ENCODE measurements at regions not wholly inside any gene's neighbourhood (a gene's known extent, or its start where the extent isn't known, plus 50 kb on each side); places are given as distances from the start of the nearest gene placed in this dataset.

GRCh38 chr14:104283197-104284106, 145.1 kb downstream of the KIF26A start:
- TF ChIP-seq ZNF174 (CRISPR knock-in tag; IDR thresholded peaks at IDR 0.05) (no peak), TBP (optimal IDR thresholded peaks at IDR 0.05; ENCODE audit: low read depth, low read length) (no peak), ATF7 (IDR thresholded peaks at IDR 0.05) (no peak), TAF1 (IDR thresholded peaks at IDR 0.05; ENCODE audit: control insufficient read depth, extremely low read depth, insufficient read depth, low read length, severe bottlenecking) (no peak), TFAP4 (CRISPR knock-in tag; IDR thresholded peaks at IDR 0.05; ENCODE audit: borderline replicate concordance) (no peak), BACH1 (tag; IDR thresholded peaks at IDR 0.05) (no peak), POLR2AphosphoS5 (IDR thresholded peaks at IDR 0.05; ENCODE audit: control insufficient read depth, insufficient read depth, low read depth, low read length) (no peak), SRF (CRISPR knock-in tag; IDR thresholded peaks at IDR 0.05) (no peak), MTA1 (IDR thresholded peaks at IDR 0.05; ENCODE audit: borderline replicate concordance) (no peak), SNAPC5 (CRISPR knock-in tag; IDR thresholded peaks at IDR 0.05) (no peak), STAT5A (IDR thresholded peaks at IDR 0.05; ENCODE audit: borderline replicate concordance, low read length) (no peak)
- TF ChIP-seq, protein P1, sequence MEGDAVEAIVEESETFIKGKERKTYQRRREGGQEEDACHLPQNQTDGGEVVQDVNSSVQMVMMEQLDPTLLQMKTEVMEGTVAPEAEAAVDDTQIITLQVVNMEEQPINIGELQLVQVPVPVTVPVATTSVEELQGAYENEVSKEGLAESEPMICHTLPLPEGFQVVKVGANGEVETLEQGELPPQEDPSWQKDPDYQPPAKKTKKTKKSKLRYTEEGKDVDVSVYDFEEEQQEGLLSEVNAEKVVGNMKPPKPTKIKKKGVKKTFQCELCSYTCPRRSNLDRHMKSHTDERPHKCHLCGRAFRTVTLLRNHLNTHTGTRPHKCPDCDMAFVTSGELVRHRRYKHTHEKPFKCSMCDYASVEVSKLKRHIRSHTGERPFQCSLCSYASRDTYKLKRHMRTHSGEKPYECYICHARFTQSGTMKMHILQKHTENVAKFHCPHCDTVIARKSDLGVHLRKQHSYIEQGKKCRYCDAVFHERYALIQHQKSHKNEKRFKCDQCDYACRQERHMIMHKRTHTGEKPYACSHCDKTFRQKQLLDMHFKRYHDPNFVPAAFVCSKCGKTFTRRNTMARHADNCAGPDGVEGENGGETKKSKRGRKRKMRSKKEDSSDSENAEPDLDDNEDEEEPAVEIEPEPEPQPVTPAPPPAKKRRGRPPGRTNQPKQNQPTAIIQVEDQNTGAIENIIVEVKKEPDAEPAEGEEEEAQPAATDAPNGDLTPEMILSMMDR (IDR thresholded peaks at IDR 0.05 in 2 of 3, conservative IDR thresholded peaks at IDR 0.05 in 1 of 3; ENCODE audit: insufficient read depth in 2 of 3, low read depth in 1 of 3, low read length in 3 of 3) = no peak
- TF ChIP-seq, protein P2, sequence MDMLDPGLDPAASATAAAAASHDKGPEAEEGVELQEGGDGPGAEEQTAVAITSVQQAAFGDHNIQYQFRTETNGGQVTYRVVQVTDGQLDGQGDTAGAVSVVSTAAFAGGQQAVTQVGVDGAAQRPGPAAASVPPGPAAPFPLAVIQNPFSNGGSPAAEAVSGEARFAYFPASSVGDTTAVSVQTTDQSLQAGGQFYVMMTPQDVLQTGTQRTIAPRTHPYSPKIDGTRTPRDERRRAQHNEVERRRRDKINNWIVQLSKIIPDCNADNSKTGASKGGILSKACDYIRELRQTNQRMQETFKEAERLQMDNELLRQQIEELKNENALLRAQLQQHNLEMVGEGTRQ (CRISPR knock-in tag; IDR thresholded peaks at IDR 0.05) = no peak
- TF ChIP-seq, protein P3, sequence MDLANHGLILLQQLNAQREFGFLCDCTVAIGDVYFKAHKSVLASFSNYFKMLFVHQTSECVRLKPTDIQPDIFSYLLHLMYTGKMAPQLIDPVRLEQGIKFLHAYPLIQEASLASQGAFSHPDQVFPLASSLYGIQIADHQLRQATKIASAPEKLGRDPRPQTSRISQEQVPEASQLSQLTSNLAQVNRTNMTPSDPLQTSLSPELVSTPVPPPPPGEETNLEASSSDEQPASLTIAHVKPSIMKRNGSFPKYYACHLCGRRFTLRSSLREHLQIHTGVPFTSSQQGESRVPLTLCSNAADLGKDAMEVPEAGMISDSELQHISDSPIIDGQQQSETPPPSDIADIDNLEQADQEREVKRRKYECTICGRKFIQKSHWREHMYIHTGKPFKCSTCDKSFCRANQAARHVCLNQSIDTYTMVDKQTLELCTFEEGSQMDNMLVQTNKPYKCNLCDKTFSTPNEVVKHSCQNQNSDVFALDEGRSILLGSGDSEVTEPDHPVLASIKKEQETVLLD (IDR thresholded peaks at IDR 0.05) = no peak

All from K562 (cell line).